ENCODE measurements at regions not wholly inside any gene's neighbourhood (a gene's known extent, or its start where the extent isn't known, plus 50 kb on each side); places are given as distances from the start of the nearest gene placed in this dataset.
"Not testable (repeated sequence)": the region's sequence is repeated elsewhere in the genome, so short reads cannot be mapped to it uniquely, and the experiment has no call there.

DNA sequence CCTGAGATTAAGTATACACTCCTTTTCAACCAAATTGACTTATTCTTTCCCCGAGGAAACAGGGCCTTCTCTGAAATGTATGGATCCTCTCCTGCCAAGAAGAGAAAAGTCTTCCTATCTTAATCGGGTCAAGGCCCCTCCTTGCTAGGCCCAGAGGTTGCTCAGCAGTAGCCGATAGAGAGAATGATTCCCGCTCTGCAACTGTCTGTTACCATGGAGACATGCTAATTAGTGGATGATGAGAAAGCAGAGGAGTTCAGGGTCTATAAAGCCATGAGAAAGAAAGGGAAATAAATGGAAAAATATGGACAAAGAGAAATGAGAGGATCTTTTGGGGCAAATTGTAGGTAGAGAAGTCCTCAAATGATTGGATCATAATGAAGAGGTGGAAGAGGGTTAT, 103.5 kb downstream of the POU4F1 start:
- no peak for DNase-seq
- TF ChIP-seq, protein P1, sequence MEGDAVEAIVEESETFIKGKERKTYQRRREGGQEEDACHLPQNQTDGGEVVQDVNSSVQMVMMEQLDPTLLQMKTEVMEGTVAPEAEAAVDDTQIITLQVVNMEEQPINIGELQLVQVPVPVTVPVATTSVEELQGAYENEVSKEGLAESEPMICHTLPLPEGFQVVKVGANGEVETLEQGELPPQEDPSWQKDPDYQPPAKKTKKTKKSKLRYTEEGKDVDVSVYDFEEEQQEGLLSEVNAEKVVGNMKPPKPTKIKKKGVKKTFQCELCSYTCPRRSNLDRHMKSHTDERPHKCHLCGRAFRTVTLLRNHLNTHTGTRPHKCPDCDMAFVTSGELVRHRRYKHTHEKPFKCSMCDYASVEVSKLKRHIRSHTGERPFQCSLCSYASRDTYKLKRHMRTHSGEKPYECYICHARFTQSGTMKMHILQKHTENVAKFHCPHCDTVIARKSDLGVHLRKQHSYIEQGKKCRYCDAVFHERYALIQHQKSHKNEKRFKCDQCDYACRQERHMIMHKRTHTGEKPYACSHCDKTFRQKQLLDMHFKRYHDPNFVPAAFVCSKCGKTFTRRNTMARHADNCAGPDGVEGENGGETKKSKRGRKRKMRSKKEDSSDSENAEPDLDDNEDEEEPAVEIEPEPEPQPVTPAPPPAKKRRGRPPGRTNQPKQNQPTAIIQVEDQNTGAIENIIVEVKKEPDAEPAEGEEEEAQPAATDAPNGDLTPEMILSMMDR (IDR thresholded peaks at IDR 0.05) = no peak
- no peak for TF ChIP-seq POLR2A (IDR thresholded peaks at IDR 0.05)

GRCh38 chr13:78497702-78498355, 105.5 kb downstream of the POU4F1 start:
- no peaks in the 10 kb centered on the region for H3K4me1 ChIP-seq
- ATAC-seq (no peak), DNase-seq (no peak)
- H3K27ac ChIP-seq = no peak overlapping the region
- H3K4me3 ChIP-seq = no peak overlapping the region
- TF ChIP-seq POLR2A (IDR thresholded peaks at IDR 0.05) = no peak
- TF ChIP-seq, protein P1 (IDR thresholded peaks at IDR 0.05) = no peak
- no peaks in the 10 kb centered on the region for H3K9me3 ChIP-seq
- H3K27me3 ChIP-seq = no peaks in the 10 kb centered on the region
- intact Hi-C loops (cut with DNase I) = no loop called here
- WGBS (ENCODE audit: insufficient coverage, low coverage, low lambda C conversion rate, missing lambda C conversion rate) = 46% methylated on average over 8 of the region's 8 CpGs
- H3K36me3 ChIP-seq = no peaks in the 10 kb centered on the region

More for the DNA sequence above, 103.5 kb downstream of the POU4F1 start:
- ATAC-seq = no peak
- Histone ChIP-seq H3K4me1 (no peaks in the 10 kb centered on the region), H3K27ac (no peak overlapping the region), H3K4me3 (no peak overlapping the region), H3K9me3 (no peaks in the 10 kb centered on the region), H3K36me3 (no peaks in the 10 kb centered on the region), H3K27me3 (no peaks in the 10 kb centered on the region)
- intact Hi-C loops (cut with DNase I) = no loop called here
- 48% methylated on average over 4 of the region's 4 CpGs for WGBS (ENCODE audit: insufficient coverage, low coverage, low lambda C conversion rate, missing lambda C conversion rate)

DNA sequence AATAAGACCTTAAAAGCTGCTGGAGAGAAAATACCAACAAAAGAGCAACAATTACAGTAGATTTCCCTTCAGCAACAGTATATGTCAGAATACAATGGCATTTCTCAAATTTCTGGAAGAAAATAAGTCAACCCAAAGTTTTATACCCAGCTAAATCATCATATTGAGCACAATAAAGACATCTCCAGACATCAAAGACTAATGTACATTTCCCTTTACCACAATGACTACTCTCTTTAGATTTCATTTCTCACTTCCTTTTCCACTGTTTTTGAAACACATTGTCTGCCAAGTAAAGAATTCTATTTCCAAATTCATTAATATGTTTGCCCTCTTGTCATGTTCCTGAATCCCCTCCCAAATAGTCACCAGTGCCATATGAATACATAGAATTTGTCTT, 111.4 kb downstream of the POU4F1 start:
- H3K36me3 ChIP-seq = no peaks in the 10 kb centered on the region
- H3K4me1 ChIP-seq = no peaks in the 10 kb centered on the region
- no peak for ATAC-seq
- H3K4me3 ChIP-seq = no peak overlapping the region
- intact Hi-C loops (cut with DNase I) = no loop called here
- H3K27me3 ChIP-seq = no peaks in the 10 kb centered on the region
- H3K27ac ChIP-seq = no peak overlapping the region
- H3K9me3 ChIP-seq = no peaks in the 10 kb centered on the region
- TF ChIP-seq, protein P1 (IDR thresholded peaks at IDR 0.05) = no peak
- no peak for TF ChIP-seq POLR2A (IDR thresholded peaks at IDR 0.05)
- DNase-seq = no peak

DNA sequence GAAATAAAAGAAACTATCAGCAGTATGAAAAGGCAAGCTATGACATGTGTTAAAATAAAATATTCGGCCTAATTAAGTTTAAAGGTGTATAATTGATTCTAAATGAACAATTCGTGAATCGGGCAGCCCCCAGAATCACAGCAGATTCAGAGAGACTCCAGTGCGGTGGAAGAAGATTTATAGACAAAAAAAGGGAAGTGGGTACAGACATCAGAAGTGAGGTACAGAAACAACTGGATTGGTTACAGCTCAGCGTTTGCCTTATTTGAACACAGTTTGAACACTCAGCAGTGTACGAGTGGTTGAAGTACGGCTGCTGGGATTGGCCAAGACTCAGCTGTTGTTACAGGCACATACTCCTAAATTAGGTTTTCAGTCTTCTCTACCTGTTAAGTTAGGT, 113.1 kb downstream of the POU4F1 start:
- H3K27ac ChIP-seq; DNase-seq; H3K27me3 ChIP-seq; H3K36me3 ChIP-seq; H3K4me1 ChIP-seq; ATAC-seq; H3K4me3 ChIP-seq; intact Hi-C loops (cut with DNase I); H3K9me3 ChIP-seq: not testable (repeated sequence)
- WGBS (ENCODE audit: insufficient coverage, low coverage, low lambda C conversion rate, missing lambda C conversion rate) = 49% methylated on average over 7 of the region's 7 CpGs

DNA sequence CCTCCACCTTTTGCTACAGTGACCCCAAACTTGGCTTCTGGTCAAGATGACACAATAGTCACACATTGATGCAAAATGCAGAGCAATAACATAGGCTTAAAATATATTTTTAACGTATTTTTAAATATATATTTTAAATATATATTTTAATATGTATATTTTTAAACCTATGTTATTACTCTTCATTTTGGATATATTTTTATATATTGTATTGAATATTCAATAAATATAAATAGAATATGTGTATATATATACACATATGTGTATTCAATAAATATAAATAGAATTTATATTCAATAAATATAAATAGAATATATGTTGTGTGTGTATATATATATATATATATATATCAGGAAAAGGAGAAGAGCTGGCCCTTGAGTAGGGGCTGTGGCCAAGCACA, 115.6 kb downstream of the POU4F1 start:
- DNase-seq (no peak), ATAC-seq (no peak)
- intact Hi-C loops (cut with DNase I) = no loop called here
- Histone ChIP-seq H3K4me3 (no peak overlapping the region), H3K36me3 (no peaks in the 10 kb centered on the region), H3K4me1 (no peaks in the 10 kb centered on the region), H3K27ac (no peak overlapping the region), H3K27me3 (no peaks in the 10 kb centered on the region), H3K9me3 (no peaks in the 10 kb centered on the region)
- TF ChIP-seq, protein P1 (IDR thresholded peaks at IDR 0.05) = no peak
- TF ChIP-seq POLR2A (IDR thresholded peaks at IDR 0.05) = no peak
- WGBS (ENCODE audit: insufficient coverage, low coverage, low lambda C conversion rate, missing lambda C conversion rate) = 35% methylated on average over 1 of the region's 1 CpG
